ENCODE measurements at regions not wholly inside any gene's neighbourhood (a gene's known extent, or its start where the extent isn't known, plus 50 kb on each side); places are given as distances from the start of the nearest gene placed in this dataset.

- TF ChIP-seq YY1 (IDR thresholded peaks at IDR 0.05; ENCODE audit: insufficient read depth, insufficient read length), result no peak
- no peak for TF ChIP-seq ZNF274 (IDR thresholded peaks at IDR 0.05; ENCODE audit: low read depth, low read length)
Measured at GRCh38 chrX:25279510-25279909, 263.7 kb upstream of the ARX start.

All from NT2/D1 (cell line).